Jurkat, Clone E6-1 (cell line): ENCODE measurements at regions not wholly inside any gene's neighbourhood (a gene's known extent, or its start where the extent isn't known, plus 50 kb on each side); places are given as distances from the start of the nearest gene placed in this dataset.

Experiments
- DNase-seq: peaks from one replicate; pipeline ENCODE4 v3.0.0-alpha.2; 2011; ENCODE audit warnings: low read depth, low spot score
- H3K4me3 ChIP-seq: 2 replicates; pipeline ENCODE4 v1.5.1; 2011; ENCODE audit warnings: mild to moderate bottlenecking, low read length, control low read depth, moderate library complexity

DNA sequence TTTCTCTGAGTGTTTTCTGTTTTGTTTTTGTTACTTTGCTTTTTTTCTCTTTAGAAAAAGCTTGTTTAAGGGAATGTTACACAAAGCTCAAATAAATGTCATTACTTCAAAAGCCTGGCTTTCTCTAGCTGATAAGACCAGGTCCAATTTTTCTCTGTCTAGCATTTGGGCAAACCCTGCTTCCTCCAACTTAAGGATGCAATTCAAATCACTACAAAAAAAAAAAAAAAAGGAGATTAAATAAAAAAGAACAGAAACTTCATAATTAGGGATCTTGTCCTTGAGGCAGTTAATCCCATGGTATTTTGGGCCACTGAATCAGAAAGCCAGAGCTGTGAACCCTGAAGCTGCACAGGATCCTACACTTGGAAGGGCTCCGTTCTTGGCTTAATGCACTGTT lies 480.8 kb upstream of the KIRREL3 start:
- no peak for DNase-seq

GRCh38 chr11:127478826-127479225 lies 478.3 kb upstream of the KIRREL3 start:
- DNase-seq, result no peak
- no peak overlapping the region for H3K4me3 ChIP-seq

More for the DNA sequence above, 480.8 kb upstream of the KIRREL3 start:
- no peak overlapping the region for H3K4me3 ChIP-seq

- H3K4me3 ChIP-seq, result no peak overlapping the region
- DNase-seq, result no peak
Observed at GRCh38 chr11:127474766-127475165, 474.2 kb upstream of the KIRREL3 start.

DNA sequence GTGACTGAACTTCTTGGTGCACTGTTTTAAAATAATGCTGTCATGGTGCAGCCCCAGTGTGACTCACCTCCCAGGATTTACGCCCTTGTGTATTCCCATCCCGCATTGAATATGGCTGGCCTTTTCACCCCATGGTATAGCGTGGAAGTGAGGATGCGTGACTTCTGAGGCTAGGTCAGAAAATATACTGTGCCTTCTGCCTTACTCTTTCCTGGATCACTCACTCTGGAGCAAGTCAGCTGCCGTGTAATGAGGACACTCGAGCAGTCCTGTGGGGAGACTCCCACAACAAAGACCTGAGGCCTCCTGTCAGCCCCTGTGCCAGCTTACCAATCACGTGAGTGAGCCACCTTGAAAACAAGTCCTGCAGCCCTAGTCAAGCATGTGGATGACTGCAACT lies 471.9 kb upstream of the KIRREL3 start:
- no peak for DNase-seq
- H3K4me3 ChIP-seq, result no peak overlapping the region

GRCh38 chr11:127471662-127472061 lies 471.1 kb upstream of the KIRREL3 start:
- no peak overlapping the region for H3K4me3 ChIP-seq
- DNase-seq, result no peak

DNA sequence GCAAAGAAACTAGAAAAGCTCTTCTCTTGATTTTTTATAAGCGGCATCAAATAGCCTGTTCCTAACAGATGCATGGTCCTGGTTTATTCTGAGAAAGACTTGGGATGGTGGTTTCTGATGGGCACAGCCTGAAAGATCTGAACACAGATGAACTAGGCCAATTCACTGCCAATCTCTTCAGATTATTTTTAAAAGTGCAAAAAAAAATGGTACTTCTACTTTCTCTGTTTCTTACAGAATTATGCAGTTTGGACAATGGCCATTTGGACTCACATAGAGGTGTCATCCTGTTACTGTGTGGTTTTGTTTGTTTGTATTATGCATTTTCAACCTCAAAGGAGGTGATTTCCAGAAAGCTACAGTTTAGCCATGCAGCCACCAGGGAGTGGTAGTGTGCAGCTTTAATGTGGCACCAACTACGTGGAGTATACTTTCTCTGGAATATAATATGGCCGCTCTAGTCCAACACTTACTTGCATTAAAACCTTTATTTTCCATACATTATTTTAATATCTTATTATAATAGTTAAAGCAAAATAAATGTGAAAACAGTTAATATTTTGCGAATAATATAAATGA lies 469.8 kb upstream of the KIRREL3 start:
- peak; percentile 21 for DNase-seq
- H3K4me3 ChIP-seq, result no peak overlapping the region

GRCh38 chr11:127464325-127464724 lies 463.8 kb upstream of the KIRREL3 start:
- no peak for DNase-seq

GRCh38 chr11:127462065-127462344 lies 461.4 kb upstream of the KIRREL3 start:
- H3K4me3 ChIP-seq, result no peak overlapping the region
- no peak for DNase-seq

More at GRCh38 chr11:127464325-127464724, 463.8 kb upstream of the KIRREL3 start:
- no peak overlapping the region for H3K4me3 ChIP-seq

DNA sequence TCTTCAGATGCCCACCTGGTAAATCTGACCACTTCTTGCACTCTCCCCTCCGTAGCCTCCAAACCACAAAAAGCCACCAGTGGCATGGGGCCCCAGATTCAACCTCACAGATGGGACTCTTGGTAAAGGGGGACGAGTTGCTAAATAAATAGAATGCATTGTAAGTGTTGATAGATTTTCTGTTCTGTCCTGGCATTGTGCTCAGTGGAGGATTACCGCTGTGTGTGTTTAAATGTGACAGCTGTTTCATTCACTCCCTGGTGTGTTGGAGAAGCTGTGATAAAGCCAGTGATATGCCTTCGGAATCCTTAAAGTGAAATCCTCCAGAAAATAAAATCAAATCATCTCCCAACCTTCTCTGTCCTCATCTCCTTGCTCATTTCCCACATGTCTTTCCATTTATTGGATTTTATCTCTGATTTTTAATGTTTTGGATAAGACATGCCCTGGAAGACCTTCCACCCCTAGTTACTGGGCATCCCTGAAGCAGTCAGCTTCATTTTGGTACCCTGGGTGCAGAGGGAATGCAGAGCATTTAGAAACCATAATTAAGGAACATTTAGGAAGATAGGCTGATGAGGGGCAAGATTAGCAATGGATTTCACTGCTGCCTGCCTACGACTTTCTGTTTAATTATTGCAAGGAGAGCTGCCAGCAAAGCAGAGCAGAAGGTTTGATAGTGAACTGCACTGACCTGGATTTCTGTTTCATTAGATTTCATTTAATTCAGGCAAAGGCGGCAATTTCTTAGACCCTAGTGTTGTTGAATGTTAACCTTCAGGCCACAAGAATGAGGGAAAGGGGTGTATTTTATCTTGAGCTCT lies 460.9 kb upstream of the KIRREL3 start:
- no peak for DNase-seq
- H3K4me3 ChIP-seq, result no peak overlapping the region

DNA sequence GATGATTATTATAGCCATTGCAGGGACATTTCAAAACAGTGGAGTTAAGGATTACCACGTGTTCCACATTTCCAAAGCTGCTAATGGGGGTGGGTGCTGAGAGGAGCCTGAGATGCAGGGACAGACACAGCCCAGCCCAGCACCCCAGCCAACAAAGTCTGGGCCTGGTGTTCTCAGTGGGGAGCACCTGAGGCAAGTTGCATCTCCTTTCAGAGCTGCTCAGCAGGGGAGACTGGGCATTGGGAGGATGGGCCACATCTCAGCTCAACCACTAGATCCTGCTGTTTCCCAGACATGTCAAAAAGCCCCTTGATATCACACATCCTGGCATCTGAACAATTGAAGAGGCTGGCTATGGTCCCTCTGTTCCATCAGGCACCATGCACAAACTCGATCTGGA lies 458.0 kb upstream of the KIRREL3 start:
- H3K4me3 ChIP-seq, result no peak overlapping the region
- no peak for DNase-seq

DNA sequence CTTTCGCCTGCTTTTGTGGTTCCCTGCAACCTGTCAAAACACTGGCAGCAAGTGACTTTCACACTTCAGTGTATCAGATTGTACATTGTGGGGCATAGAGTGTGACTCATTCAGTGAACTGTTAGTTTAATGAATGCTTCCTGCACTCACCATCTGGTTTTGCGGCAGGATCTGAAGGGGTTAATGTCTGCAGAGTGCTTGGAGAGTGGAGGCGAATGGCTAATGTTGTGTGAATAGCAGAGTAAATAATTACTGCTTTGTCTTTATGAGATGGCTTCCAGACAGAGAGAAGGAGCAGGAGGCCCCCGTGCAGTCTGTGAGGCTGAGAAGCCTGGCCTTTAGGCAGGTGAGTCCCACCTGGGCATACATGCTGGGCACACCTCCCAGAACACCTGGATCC lies 454.3 kb upstream of the KIRREL3 start:
- DNase-seq, result no peak
- H3K4me3 ChIP-seq, result no peak overlapping the region

GRCh38 chr11:127452533-127452932 lies 452.0 kb upstream of the KIRREL3 start:
- DNase-seq, result no peak
- no peak overlapping the region for H3K4me3 ChIP-seq

- DNase-seq, result no peak
- no peak overlapping the region for H3K4me3 ChIP-seq
Observed at GRCh38 chr11:127451861-127452260, 451.3 kb upstream of the KIRREL3 start.

DNA sequence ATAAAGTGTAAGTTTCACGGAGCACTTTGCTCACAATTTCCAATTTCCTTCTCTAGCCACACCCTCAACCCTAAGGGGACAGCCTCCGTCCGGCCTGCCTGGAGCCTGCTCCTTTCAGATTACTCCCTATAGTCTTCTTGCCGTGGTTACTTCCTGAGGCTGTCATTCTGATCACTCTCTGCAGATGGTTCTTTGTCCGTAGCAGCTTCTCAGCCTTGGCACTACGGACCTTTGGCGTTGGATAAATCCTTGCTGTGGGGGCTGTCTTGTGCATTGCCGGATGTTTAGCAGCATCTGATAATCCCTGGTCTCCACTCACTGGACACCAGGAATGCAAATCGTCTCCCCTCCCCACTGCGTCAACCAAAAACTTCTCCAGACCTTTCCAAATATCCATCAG lies 447.5 kb upstream of the KIRREL3 start:
- DNase-seq, result no peak
- H3K4me3 ChIP-seq, result no peak overlapping the region

GRCh38 chr11:127445476-127445875 lies 444.9 kb upstream of the KIRREL3 start:
- H3K4me3 ChIP-seq, result no peak overlapping the region
- no peak for DNase-seq

DNA sequence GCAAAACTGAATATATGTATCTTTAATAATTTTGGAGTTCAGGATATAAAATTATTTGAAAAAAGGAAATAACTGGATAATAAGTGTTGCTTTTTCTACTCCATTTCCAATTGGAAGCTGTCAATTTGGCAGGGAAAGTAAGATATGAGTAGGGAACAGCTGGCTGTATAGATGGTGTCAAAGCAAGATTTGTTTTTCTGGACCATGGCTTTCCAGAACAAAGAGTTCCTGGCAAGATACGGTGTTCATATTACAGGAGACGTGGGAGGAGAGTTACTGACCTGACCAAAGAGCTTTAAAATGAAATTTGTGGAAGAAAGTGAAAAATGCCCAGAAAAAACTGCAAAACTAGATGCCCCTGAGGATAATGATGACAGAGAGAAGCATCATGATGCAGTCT lies 442.7 kb upstream of the KIRREL3 start:
- H3K4me3 ChIP-seq, result no peak overlapping the region
- DNase-seq, result no peak

DNA sequence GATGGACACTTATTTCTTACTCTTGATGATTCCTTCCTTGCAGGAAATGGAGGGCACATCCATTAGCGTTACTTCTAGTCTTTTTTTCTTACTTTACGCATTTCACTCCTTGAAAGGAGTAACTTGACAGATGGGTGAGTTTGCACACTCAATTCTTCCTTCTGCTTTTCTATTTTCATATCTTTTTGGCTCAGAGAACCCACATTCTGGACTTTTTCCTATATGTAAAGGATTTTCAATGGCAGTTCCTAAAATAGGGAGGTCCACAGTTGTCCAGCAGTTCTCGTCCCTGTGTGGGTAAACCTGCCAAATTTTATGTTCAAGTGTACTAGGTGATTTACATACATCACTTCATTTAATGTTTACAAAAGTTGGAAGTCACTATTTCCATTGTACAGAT lies 440.0 kb upstream of the KIRREL3 start:
- no peak for DNase-seq
- H3K4me3 ChIP-seq, result no peak overlapping the region

- no peak for DNase-seq
Observed at GRCh38 chr11:127425281-127425680, 424.7 kb upstream of the KIRREL3 start.

DNA sequence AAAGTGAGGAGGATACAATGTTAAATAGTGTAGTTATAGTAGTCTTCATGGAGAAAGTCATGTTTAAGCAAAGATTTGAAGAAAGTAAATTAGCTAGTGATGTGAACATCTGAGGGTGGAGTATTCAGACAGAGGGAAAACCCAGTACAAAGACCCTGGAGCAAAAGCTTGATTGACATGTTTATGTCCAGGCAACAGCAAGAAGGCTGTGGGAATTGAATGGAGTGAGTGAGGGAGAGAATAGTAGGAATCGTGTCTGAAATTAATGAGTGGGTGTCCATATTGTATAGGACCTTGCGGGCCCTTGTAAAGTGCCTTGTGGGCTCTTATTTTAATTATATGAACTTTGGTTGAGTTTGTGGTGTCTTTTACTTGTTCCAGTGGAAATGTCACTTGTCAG lies 424.1 kb upstream of the KIRREL3 start:
- no peak overlapping the region for H3K4me3 ChIP-seq
- no peak for DNase-seq

More at GRCh38 chr11:127425281-127425680, 424.7 kb upstream of the KIRREL3 start:
- no peak overlapping the region for H3K4me3 ChIP-seq

GRCh38 chr11:127420139-127420538 lies 419.6 kb upstream of the KIRREL3 start:
- H3K4me3 ChIP-seq, result no peak overlapping the region
- DNase-seq, result no peak

DNA sequence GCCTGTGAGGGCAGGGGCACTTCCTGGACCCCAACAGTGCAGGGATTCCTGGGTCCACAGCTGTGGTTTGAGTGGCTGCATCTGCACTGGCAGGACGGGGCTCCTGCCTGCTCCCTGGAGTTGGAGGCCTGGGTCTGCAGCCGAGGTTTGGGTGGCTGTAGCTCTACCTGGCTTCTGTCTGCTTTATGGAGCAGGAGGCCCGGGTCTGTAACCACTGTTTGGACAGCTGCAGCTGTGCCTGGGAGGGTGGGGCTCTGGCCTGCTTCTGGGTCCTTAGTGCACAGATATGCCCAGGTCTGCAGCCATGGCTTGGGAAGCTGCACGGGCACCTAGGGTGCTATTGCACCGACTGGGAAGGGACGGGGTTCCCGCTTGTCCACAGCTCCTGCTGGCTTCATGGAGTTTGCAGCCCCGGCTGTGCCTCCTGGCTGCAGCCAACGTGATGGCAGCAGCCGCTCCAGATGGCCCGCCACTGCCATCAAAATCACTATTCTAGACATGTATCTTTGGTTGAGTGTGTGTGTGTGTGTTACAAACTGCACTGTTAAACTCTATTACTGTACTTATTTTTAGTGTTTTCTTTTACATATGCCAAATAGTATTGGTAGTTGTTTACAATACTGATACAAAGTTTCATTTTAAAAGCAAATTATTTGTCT lies 412.3 kb upstream of the KIRREL3 start:
- H3K4me3 ChIP-seq, result no peak overlapping the region
- DNase-seq, result no peak
